Transverse colon (tissue), 4 donors: ENCODE measurements at regions not wholly inside any gene's neighbourhood (a gene's known extent, or its start where the extent isn't known, plus 50 kb on each side); places are given as distances from the start of the nearest gene placed in this dataset.
"Not testable (repeated sequence)": the region's sequence is repeated elsewhere in the genome, so short reads cannot be mapped to it uniquely, and the experiment has no call there.

Experiments
- DNase-seq: peaks from one replicate; pipeline ENCODE4 v3.0.0-alpha.2; 2019
- H3K27ac ChIP-seq, 4 donors: fragments of 200-600 bp; sonication (generic); 2 replicates each; pipeline ENCODE4 v1.5.1; 2016 to 2018; ENCODE audit warnings: inconsistent platforms in 4 of 4
- H3K27me3 ChIP-seq: fragments of 200-600 bp; sonication (generic); 2 replicates; pipeline ENCODE4 v1.5.1; 2017; ENCODE audit warnings: inconsistent platforms
- H3K36me3 ChIP-seq, 4 donors: fragments of 200-600 bp; sonication (generic); 2 replicates each; pipeline ENCODE4 v1.5.1; 2017 to 2019; ENCODE audit warnings: inconsistent platforms in 4 of 4
- H3K4me1 ChIP-seq, 4 donors: fragments of 200-600 bp; sonication (generic); 2 replicates each; pipeline ENCODE4 v1.5.1; 2017 to 2020; ENCODE audit warnings: inconsistent platforms in 4 of 4
- H3K4me3 ChIP-seq, 4 donors: fragments of 200-600 bp; sonication (generic); 1 replicate in 1 of 4; 2 replicates in 3 of 4; pipeline versions ENCODE4 v1.5.1 to v1.6.1; 2017 to 2019; ENCODE audit warnings: inconsistent platforms in 4 of 4
- H3K9me3 ChIP-seq, 2 donors: fragments of 200-600 bp; sonication (generic); 2 replicates each; pipeline ENCODE4 v1.5.1; 2017 to 2019; ENCODE audit warnings: inconsistent platforms in 2 of 2
- CTCF ChIP-seq, 5 experiments: fragments of 200-600 bp in 3 of 5; fragments of 450-650 bp in 2 of 5; sonication (generic) in 3 of 5; IDR thresholded peaks; 1 replicate in 2 of 5; 2 replicates in 3 of 5; pipeline ENCODE4 v1.5.1; 2016 to 2017; ENCODE audit warnings: antibody characterized with exemption in 5 of 5, inconsistent platforms in 3 of 5, mild to moderate bottlenecking in 2 of 5, moderate library complexity in 1 of 5
- EP300 ChIP-seq: sonication (generic); formaldehyde crosslinking; IDR thresholded peaks from one replicate; pipeline ENCODE4 v1.6.1; 2017; ENCODE audit warnings: antibody characterized with exemption, low read depth
- POLR2A ChIP-seq: fragments of 450-650 bp; IDR thresholded peaks from one replicate; pipeline ENCODE4 v1.6.1; 2016; ENCODE audit warnings: antibody characterized with exemption, mild to moderate bottlenecking, moderate library complexity
- POLR2AphosphoS5 ChIP-seq, 3 donors: sonication (generic); formaldehyde crosslinking; IDR thresholded peaks; one replicate each; pipeline ENCODE4 v1.6.1; 2016; ENCODE audit warnings: antibody characterized with exemption in 3 of 3
- WGBS, 2 donors: methylation state at CpG; one replicate each; pipeline ENCODE4 v1.1.5; 2018; ENCODE audit warnings: low coverage in 1 of 2; 5-methylcytosine and 5-hydroxymethylcytosine counted together
- in situ Hi-C, 4 donors: fragments of 200-750 bp; cut with MboI; loops; one replicate each; pipeline versions ENCODE4 v1.15.0 to v1.15.1; 2017; ENCODE audit warnings: low sequenced_read_pairs in 3 of 4, low pct_ligation_motif_present in 1 of 4, low pct_unique_long_range_greater_than_20kb in 1 of 4
- intact Hi-C: fragments of 100-400 bp; cut with DNase I; formaldehyde crosslinking; loops from one replicate; pipeline ENCODE4 v1.15.1; 2023; ENCODE audit warnings: low total_unique reads

- H3K4me1 ChIP-seq, result no peaks in the 10 kb centered on the region
- H3K4me3 ChIP-seq, result no peak overlapping the region
- DNase-seq, result no peak
- peaks cover 9% of the 10 kb centered on the region for H3K27me3 ChIP-seq
- in situ Hi-C loops (no loop called here), intact Hi-C loops (no loop called here)
- no peak overlapping the region for H3K27ac ChIP-seq
- H3K9me3 ChIP-seq, result no peaks in the 10 kb centered on the region
- no peak for TF ChIP-seq EP300
- no peak for TF ChIP-seq POLR2A
- no peak for TF ChIP-seq CTCF (IDR thresholded peaks at IDR 0.05)
- no peak for TF ChIP-seq POLR2AphosphoS5 (IDR thresholded peaks at IDR 0.05)
- H3K36me3 ChIP-seq, result no peaks in the 10 kb centered on the region
Observed at GRCh38 chr2:88913280-88913679, 221.8 kb downstream of the RPIA start.

- DNase-seq, result no peak
- Histone ChIP-seq H3K9me3 (no peaks in the 10 kb centered on the region), H3K27ac (no peak overlapping the region), H3K36me3 (no peaks in the 10 kb centered on the region), H3K27me3 (no peaks in the 10 kb centered on the region), H3K4me1 (no peaks in the 10 kb centered on the region), H3K4me3 (no peak overlapping the region)
- TF ChIP-seq EP300, result no peak
- no peak for TF ChIP-seq POLR2AphosphoS5 (IDR thresholded peaks at IDR 0.05)
- peak in 4 of 5 experiments; percentile 27 to 46 (median 41) for TF ChIP-seq CTCF (IDR thresholded peaks at IDR 0.05)
- no peak for TF ChIP-seq POLR2A
- intact Hi-C loops, result no loop called here
- WGBS, 2 donors, result 40 to 54% methylated on average over 7 of the region's 7 CpGs
- in situ Hi-C loops, result no loop called here
Observed at GRCh38 chr2:88919087-88919738, 227.7 kb downstream of the RPIA start.

GRCh38 chr2:88920399-88920798, 228.9 kb downstream of the RPIA start:
- intact Hi-C loops, DNase-seq, H3K9me3 ChIP-seq, H3K36me3 ChIP-seq, H3K4me3 ChIP-seq, H3K4me1 ChIP-seq, H3K27ac ChIP-seq, H3K27me3 ChIP-seq, in situ Hi-C loops: not testable (repeated sequence)
- 93 to 100% methylated on average over 1 to 31 of the region's 31 CpGs for WGBS, 2 donors

GRCh38 chr2:88924533-88924932, 233.1 kb downstream of the RPIA start:
- Histone ChIP-seq H3K27me3 (peaks cover 9% of the 10 kb centered on the region), H3K27ac (no peak overlapping the region), H3K4me3 (no peak overlapping the region), H3K4me1 (no peaks in the 10 kb centered on the region), H3K9me3 (no peaks in the 10 kb centered on the region), H3K36me3 (no peaks in the 10 kb centered on the region)
- in situ Hi-C loops (no loop called here), intact Hi-C loops (no loop called here)
- no peak for DNase-seq
- WGBS, 2 donors, result 94 to 100% methylated on average over 1 of the region's 1 CpG
- TF ChIP-seq POLR2A (no peak), POLR2AphosphoS5 (IDR thresholded peaks at IDR 0.05) (no peak), CTCF (IDR thresholded peaks at IDR 0.05) (no peak), EP300 (no peak)

GRCh38 chr2:88925770-88926462, 234.4 kb downstream of the RPIA start:
- in situ Hi-C loops, result no loop called here
- Histone ChIP-seq H3K36me3 (no peaks in the 10 kb centered on the region), H3K4me3 (no peak overlapping the region), H3K4me1 (no peaks in the 10 kb centered on the region), H3K9me3 (no peaks in the 10 kb centered on the region), H3K27ac (no peak overlapping the region), H3K27me3 (peaks cover 9% of the 10 kb centered on the region)
- 67 to 92% methylated on average over 1 to 19 of the region's 19 CpGs for WGBS, 2 donors
- TF ChIP-seq POLR2A, result no peak
- TF ChIP-seq CTCF (IDR thresholded peaks at IDR 0.05), result no peak
- no peak for TF ChIP-seq EP300
- no peak for TF ChIP-seq POLR2AphosphoS5 (IDR thresholded peaks at IDR 0.05)
- DNase-seq, result no peak
- intact Hi-C loops, result no loop called here
